Muscle of leg (tissue), 3 donors: ENCODE measurements at regions not wholly inside any gene's neighbourhood (a gene's known extent, or its start where the extent isn't known, plus 50 kb on each side); places are given as distances from the start of the nearest gene placed in this dataset.

Experiments used
- DNase-seq: peaks from one replicate; pipeline ENCODE4 v3.0.0; 2013
- H3K27ac ChIP-seq: one replicate; pipeline ENCODE4 v1.5.1; 2013; ENCODE audit warnings: mild to moderate bottlenecking, low read length, control low read depth
- H3K27me3 ChIP-seq: one replicate; pipeline ENCODE4 v1.6.1; 2013; ENCODE audit warnings: low read length; ENCODE audit not compliant: control insufficient read depth, insufficient read depth
- H3K36me3 ChIP-seq: one replicate; pipeline ENCODE4 v1.6.1; 2013; ENCODE audit warnings: low read length; ENCODE audit not compliant: control insufficient read depth, insufficient read depth
- H3K4me1 ChIP-seq: one replicate; pipeline ENCODE4 v1.6.1; 2013; ENCODE audit warnings: low read length; ENCODE audit not compliant: control insufficient read depth, insufficient read depth
- H3K4me3 ChIP-seq: one replicate; pipeline ENCODE4 v1.5.1; 2013; ENCODE audit warnings: low read length, control low read depth
- H3K9me3 ChIP-seq: replicated peaks from 2 replicates; pipeline ENCODE4 v1.6.1; 2013; ENCODE audit warnings: low read depth, low read length; ENCODE audit not compliant: control insufficient read depth
- WGBS: methylation state at CpG from one replicate; pipeline ENCODE4 v1.1.5; 2013; ENCODE audit warnings: missing lambda C conversion rate; ENCODE audit not compliant: insufficient coverage; 5-methylcytosine and 5-hydroxymethylcytosine counted together

DNA sequence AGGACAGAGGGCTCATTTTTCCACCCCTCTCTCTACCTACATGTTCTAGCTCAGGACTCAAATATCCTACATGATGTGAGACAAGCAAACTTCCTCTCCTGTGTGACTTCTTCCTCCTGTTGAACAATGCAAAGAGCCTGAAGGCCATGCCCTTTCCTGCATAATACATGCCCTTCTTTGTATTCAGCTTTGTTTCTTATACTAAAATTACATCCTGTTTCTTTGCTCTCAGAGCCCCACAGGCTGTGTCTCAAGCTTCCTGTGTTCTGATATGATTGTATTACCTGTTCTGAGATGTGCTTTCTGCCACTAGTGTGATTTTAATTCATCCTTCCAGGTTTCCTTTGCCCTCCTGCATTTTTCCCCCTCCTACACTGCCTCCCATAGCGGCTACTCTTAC lies 166.4 kb upstream of the AFF2 start:
- H3K4me1 ChIP-seq, result no peaks in the 10 kb centered on the region
- H3K9me3 ChIP-seq, result no peaks in the 10 kb centered on the region
- H3K27me3 ChIP-seq, result no peaks in the 10 kb centered on the region
- H3K36me3 ChIP-seq, result no peaks in the 10 kb centered on the region
- no peak overlapping the region for H3K27ac ChIP-seq
- WGBS, result 43% methylated on average over 1 of the region's 1 CpG
- H3K4me3 ChIP-seq, result no peak overlapping the region
- no peak for DNase-seq

DNA sequence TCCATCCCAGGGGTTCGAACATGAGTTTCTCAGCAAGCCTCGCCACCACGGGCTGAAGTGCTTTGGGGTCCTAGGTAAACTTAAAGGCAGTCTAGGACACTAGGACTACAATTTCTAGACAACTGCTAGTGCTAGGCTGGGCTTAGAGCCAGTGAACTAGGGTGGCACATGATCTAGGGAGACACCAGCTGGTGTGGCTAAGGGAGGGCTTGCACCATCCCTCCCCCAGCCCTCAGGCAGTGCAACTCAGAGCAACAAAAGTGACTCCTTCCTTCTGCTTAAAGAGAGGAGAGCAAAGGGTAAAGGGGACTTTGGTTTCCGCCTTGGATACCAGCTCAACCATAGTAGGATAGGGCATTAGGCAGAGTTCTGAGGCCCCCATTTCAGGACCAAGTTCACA lies 162.5 kb upstream of the AFF2 start:
- Histone ChIP-seq H3K4me3 (no peak overlapping the region), H3K9me3 (no peaks in the 10 kb centered on the region), H3K4me1 (no peaks in the 10 kb centered on the region), H3K27ac (no peak overlapping the region), H3K36me3 (no peaks in the 10 kb centered on the region), H3K27me3 (no peaks in the 10 kb centered on the region)
- no peak for DNase-seq
- 73% methylated on average over 4 of the region's 4 CpGs for WGBS

DNA sequence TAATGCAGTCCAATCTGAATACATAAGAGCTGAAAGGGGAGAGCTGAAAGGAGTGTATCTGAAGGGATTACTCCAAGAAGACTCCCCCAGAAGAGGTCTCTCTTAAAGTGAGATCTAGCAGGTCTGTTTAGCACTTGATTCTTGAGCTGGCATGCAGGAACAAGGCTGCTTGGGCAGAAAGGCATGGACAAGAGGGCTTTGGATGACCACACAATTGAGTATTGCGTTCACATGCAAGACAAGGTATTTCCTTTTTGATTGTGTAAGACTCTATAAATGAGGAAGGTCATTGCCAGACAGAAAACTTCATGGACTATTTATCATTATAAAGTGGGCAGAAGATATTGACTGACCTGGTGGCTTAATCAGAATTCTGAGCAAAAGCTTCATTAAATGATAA lies 145.5 kb upstream of the AFF2 start:
- Histone ChIP-seq H3K4me1 (no peaks in the 10 kb centered on the region), H3K27me3 (no peaks in the 10 kb centered on the region), H3K36me3 (no peaks in the 10 kb centered on the region), H3K9me3 (no peaks in the 10 kb centered on the region), H3K27ac (no peak overlapping the region), H3K4me3 (no peak overlapping the region)
- no peak for DNase-seq
- WGBS, result no CpG with 5 or more reads among the region's 1 CpG

DNA sequence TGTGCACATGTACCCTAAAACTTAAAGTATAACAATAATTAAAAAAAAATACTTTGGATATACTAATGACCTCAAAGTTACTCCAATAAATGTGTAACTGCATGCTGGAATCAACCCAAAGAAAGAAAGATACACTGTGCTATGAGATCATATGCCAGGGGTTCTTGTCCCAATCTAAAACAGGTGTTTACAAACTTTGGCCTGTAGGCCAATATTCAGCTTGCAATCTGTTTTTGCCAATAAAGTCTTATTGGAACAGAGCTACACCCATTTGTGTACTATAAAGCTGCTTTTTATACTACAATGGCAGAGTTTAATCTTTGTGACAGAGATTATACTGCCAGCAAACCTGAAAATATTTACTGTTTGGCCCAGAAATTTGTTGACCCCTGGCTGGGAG lies 138.8 kb upstream of the AFF2 start:
- no peak overlapping the region for H3K27ac ChIP-seq
- no peaks in the 10 kb centered on the region for H3K9me3 ChIP-seq
- no peak overlapping the region for H3K4me3 ChIP-seq

DNA sequence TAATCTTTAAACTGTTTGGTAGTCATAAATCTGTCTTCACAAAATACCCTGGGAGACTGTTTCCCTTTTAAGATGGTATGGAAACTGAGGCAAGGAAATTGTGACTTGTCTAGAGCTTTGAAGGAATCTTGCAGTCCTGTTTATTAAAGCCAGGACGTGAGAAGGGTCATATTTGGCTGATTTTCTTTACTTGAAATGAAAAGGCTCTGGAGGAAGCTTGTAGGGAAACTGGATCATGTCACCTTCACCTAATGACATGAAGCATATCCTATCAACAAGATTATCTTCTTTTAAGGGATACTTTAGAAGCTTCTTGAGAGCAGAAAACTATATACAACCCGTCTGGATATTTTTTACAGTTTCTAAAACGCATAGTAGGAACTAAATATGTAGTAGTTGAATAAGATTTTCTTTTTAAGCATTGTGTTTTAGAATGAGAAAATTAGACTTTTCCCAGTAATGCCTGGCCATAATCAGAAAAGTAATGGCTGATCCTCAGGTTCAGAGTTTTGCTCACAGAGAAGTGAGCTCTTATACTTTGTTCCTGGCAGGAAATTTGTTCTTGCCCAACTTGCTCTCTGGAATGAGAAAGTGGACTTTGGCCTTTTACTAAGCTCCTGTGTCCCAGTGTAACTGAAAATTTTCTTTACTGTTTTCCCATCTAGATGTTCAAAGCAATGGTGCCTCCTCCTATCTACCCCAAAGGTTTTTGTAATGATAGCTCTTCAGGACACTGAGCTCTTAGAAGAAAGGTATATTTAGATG lies 136.8 kb upstream of the AFF2 start:
- Histone ChIP-seq H3K27me3 (no peaks in the 10 kb centered on the region), H3K4me1 (no peaks in the 10 kb centered on the region), H3K36me3 (no peaks in the 10 kb centered on the region), H3K4me3 (no peak overlapping the region), H3K9me3 (no peaks in the 10 kb centered on the region), H3K27ac (no peak overlapping the region)
- DNase-seq, result no peak
- WGBS, result no CpG with 5 or more reads among the region's 3 CpGs

More for the DNA sequence above, 138.8 kb upstream of the AFF2 start:
- Histone ChIP-seq H3K36me3 (no peaks in the 10 kb centered on the region), H3K4me1 (no peaks in the 10 kb centered on the region), H3K27me3 (no peaks in the 10 kb centered on the region)
- DNase-seq, result no peak

DNA sequence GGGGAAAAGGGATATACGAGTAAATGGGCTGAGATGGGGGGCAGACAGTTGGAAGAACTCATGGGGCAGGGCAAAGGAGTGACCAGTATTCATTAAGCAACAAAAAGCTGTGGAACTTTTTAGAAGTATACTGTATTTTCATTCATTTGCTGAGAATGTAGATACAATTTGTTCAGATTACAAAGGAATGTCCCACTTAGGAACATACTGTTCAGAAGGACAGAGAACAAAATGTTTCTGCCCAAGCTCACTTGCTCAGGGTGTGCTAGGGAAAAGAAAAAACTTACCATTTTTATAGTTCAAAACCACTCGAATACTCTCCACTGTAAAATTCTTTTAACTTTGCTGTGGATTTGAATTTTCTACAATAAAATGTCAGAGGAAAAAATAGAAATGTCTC lies 135.2 kb upstream of the AFF2 start:
- H3K36me3 ChIP-seq, result no peaks in the 10 kb centered on the region
- no peaks in the 10 kb centered on the region for H3K4me1 ChIP-seq
- no peaks in the 10 kb centered on the region for H3K9me3 ChIP-seq
- WGBS, result no CpG with 5 or more reads among the region's 2 CpGs
- H3K27ac ChIP-seq, result no peak overlapping the region
- no peak overlapping the region for H3K4me3 ChIP-seq
- no peaks in the 10 kb centered on the region for H3K27me3 ChIP-seq
- no peak for DNase-seq

DNA sequence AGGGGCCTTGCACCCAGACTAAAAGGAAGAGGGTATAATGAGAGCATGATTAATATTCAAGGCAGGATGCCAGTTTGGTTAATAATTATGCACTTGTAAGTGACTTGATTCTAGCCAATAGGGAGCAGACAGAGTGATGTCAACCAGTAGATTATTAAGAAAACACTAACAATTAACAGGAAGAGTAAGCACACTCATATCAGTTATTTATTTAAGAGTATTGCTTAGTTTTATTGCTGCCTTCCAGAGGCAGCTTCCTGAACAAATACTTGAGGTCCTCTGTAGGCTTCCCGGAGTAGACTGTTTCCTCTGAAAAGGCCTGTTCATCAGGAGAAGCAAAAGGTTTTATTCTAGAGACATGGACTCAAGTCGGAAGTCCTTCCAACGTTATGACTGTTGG lies 129.1 kb upstream of the AFF2 start:
- H3K9me3 ChIP-seq, result peaks cover 3% of the 10 kb centered on the region
- H3K4me1 ChIP-seq, result no peaks in the 10 kb centered on the region
- WGBS, result 56% methylated on average over 1 of the region's 3 CpGs
- DNase-seq, result no peak
- no peak overlapping the region for H3K4me3 ChIP-seq
- H3K27me3 ChIP-seq, result no peaks in the 10 kb centered on the region
- H3K36me3 ChIP-seq, result no peaks in the 10 kb centered on the region
- H3K27ac ChIP-seq, result no peak overlapping the region

DNA sequence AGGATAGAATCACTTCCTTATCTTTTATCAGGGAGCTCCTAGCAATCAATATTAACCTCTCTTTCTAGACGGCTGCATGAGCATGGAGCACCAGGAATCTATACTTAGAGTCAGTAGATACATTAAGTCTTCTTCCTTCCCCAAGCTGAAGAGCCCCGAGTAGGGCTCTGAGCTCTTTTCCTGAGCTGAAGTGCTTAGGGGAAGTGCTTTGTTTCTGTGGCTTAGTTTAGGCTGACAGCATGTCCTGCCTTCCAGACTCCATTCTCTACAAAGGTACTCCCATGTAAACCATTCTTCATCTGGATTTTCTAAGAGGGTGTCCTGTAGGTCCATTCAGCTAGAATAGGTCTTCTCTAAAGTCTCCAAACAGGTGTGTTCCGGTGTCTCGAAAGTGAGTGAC lies 127.5 kb upstream of the AFF2 start:
- no peaks in the 10 kb centered on the region for H3K27me3 ChIP-seq
- H3K36me3 ChIP-seq, result no peaks in the 10 kb centered on the region
- H3K4me3 ChIP-seq, result no peak overlapping the region
- no peaks in the 10 kb centered on the region for H3K4me1 ChIP-seq
- no peak for DNase-seq
- WGBS, result no CpG with 5 or more reads among the region's 4 CpGs
- H3K9me3 ChIP-seq, result peaks cover 5% of the 10 kb centered on the region
- H3K27ac ChIP-seq, result no peak overlapping the region

DNA sequence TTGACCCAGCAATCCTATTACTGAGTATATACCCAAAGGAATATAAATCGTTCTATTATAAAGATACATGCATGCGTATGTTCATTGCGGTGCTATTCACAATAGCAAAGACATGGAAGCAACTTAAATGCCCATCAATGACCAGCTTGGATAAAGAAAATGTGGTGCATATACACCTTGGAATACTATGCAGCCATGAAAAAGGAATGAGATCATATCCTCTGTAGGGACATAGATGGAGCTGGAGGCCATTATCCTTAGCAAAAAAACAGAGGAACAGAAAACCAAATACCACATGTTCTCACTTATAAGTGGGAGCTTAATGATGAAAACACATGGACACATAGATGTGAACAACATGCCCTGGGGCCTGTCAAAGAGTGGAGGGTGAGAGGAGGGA lies 124.1 kb upstream of the AFF2 start:
- peaks cover 5% of the 10 kb centered on the region for H3K9me3 ChIP-seq
- H3K4me3 ChIP-seq, result no peak overlapping the region
- no CpG with 5 or more reads among the region's 3 CpGs for WGBS
- H3K27ac ChIP-seq, result no peak overlapping the region
- H3K27me3 ChIP-seq, result no peaks in the 10 kb centered on the region
- no peak for DNase-seq
- H3K4me1 ChIP-seq, result no peaks in the 10 kb centered on the region
- H3K36me3 ChIP-seq, result no peaks in the 10 kb centered on the region

DNA sequence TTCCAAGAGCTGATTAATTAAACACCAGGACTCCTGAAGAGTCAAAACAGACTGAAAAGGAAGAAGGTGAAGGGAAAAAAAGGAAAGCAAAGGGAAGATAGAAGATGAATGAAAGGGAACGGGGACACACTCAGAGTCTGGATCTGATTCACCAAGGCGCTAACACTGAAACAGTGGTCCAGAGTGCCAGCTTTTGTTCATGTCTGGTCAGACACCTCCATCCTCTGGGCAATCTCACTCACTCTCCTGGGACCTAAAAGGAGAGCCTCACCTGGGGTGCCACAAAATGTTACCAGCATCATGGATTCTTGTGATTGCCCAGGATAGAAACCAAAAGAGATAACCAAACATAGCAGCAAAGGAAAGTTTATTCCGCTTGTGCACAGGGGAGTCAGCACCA lies 120.3 kb upstream of the AFF2 start:
- Histone ChIP-seq H3K4me3 (no peak overlapping the region), H3K27me3 (no peaks in the 10 kb centered on the region), H3K9me3 (peaks cover 5% of the 10 kb centered on the region), H3K27ac (no peak overlapping the region), H3K4me1 (no peaks in the 10 kb centered on the region), H3K36me3 (no peaks in the 10 kb centered on the region)
- WGBS, result 65% methylated on average over 3 of the region's 3 CpGs
- no peak for DNase-seq
